GM21360 (cell line): ENCODE measurements at regions not wholly inside any gene's neighbourhood (a gene's known extent, or its start where the extent isn't known, plus 50 kb on each side); places are given as distances from the start of the nearest gene placed in this dataset.

ENCODE experiments used
- ATAC-seq: cut with Tn5 transposase; IDR thresholded peaks from one replicate; pipeline ENCODE4 v1.9.1; 2021; ENCODE audit warnings: mild to moderate bottlenecking, moderate library complexity; ENCODE audit not compliant: unreplicated experiment

- ATAC-seq: peak; percentile 94
These were observed 58.6 kb upstream of the ZC4H2 start, which contains the start of gene ZC3H12B for GRCh38 chrX:65034668-65035445. TSS of gene ZC3H12B (plus strand) at chrX:65034826.

- ATAC-seq: peak; percentile 1
These were observed 58.0 kb upstream of the ZC4H2 start for GRCh38 chrX:65034292-65034667.
